ENCODE measurements at regions not wholly inside any gene's neighbourhood (a gene's known extent, or its start where the extent isn't known, plus 50 kb on each side); places are given as distances from the start of the nearest gene placed in this dataset.

DNA sequence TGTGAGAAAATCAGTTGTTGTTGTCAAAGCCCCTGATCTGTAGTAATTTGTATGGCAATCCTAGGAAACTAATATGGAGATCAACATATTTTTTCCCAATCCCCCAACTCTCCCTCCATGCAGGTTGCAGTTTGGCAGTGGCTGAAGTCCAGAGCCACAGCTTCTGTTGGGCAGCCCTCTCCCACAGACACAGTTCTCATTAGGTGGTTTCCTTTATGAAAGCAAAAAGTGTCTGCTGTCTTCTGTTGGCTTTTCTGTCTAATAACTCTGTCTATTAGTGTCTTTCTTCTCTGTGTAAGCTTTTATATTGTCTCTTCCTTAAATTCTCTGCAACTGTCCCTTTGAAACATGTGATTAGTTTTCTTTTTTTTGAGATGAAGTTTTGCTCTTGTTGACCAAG lies 914.3 kb upstream of the NCAM2 start:
- TF ChIP-seq, protein P1, sequence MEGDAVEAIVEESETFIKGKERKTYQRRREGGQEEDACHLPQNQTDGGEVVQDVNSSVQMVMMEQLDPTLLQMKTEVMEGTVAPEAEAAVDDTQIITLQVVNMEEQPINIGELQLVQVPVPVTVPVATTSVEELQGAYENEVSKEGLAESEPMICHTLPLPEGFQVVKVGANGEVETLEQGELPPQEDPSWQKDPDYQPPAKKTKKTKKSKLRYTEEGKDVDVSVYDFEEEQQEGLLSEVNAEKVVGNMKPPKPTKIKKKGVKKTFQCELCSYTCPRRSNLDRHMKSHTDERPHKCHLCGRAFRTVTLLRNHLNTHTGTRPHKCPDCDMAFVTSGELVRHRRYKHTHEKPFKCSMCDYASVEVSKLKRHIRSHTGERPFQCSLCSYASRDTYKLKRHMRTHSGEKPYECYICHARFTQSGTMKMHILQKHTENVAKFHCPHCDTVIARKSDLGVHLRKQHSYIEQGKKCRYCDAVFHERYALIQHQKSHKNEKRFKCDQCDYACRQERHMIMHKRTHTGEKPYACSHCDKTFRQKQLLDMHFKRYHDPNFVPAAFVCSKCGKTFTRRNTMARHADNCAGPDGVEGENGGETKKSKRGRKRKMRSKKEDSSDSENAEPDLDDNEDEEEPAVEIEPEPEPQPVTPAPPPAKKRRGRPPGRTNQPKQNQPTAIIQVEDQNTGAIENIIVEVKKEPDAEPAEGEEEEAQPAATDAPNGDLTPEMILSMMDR (IDR thresholded peaks at IDR 0.05; ENCODE audit: borderline replicate concordance, extremely low read depth, low read length, poor library complexity, severe bottlenecking) = no peak
- TF ChIP-seq EZH2 (IDR thresholded peaks at IDR 0.05; ENCODE audit: borderline replicate concordance, low read depth, low read length, severe bottlenecking) = no peak

Measured in DND-41 (cell line).